GM13977 (cell line): ENCODE measurements at regions not wholly inside any gene's neighbourhood (a gene's known extent, or its start where the extent isn't known, plus 50 kb on each side); places are given as distances from the start of the nearest gene placed in this dataset.

ENCODE experiments used
- DNase-seq: peaks from one replicate; pipeline ENCODE4 v3.0.0; 2012; ENCODE audit warnings: low spot score
- in situ Hi-C: fragments of 300-500 bp; cut with MboI; formaldehyde crosslinking; loops from one replicate; pipeline ENCODE4 v1.12.0; 2022; ENCODE audit warnings: low sequenced_read_pairs, low pct_unique_long_range_greater_than_20kb, mixed read lengths, inconsistent platforms; ENCODE audit not compliant: unreplicated experiment
- TF ChIP-seq, protein P1 (sequence below): IDR thresholded peaks from 2 replicates; pipeline ENCODE4 v1.5.1; 2012; ENCODE audit warnings: mild to moderate bottlenecking, control low read depth; ENCODE audit not compliant: insufficient read depth; ENCODE audit errors: extremely low read depth, missing control alignments

GRCh38 chr20:7214081-7214740 is 446.7 kb downstream of the BMP2 start:
- in situ Hi-C loops: no loop called here
- TF ChIP-seq, protein P1, sequence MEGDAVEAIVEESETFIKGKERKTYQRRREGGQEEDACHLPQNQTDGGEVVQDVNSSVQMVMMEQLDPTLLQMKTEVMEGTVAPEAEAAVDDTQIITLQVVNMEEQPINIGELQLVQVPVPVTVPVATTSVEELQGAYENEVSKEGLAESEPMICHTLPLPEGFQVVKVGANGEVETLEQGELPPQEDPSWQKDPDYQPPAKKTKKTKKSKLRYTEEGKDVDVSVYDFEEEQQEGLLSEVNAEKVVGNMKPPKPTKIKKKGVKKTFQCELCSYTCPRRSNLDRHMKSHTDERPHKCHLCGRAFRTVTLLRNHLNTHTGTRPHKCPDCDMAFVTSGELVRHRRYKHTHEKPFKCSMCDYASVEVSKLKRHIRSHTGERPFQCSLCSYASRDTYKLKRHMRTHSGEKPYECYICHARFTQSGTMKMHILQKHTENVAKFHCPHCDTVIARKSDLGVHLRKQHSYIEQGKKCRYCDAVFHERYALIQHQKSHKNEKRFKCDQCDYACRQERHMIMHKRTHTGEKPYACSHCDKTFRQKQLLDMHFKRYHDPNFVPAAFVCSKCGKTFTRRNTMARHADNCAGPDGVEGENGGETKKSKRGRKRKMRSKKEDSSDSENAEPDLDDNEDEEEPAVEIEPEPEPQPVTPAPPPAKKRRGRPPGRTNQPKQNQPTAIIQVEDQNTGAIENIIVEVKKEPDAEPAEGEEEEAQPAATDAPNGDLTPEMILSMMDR: no peak
- no peak for DNase-seq

DNA sequence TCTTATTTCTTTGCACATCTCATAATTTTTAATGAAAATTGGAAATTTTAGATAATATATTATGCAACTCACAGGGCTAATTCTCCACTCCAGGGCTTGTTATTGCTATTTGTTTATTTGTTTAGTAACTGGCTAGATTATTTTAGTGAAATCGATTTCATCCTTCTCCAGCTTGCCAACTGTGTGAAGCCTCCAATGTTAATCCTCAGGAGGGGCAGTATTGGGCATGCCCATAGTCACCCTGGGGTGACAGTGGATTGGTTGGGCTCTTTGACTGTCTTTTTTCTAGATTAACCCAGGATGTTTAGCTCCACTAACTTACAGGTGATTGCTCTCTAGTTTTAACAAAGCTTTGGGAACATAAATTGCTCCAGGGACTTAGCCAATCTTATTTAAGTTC is 450.1 kb downstream of the BMP2 start:
- no peak for DNase-seq
- TF ChIP-seq, protein P1: no peak
- in situ Hi-C loops: no loop called here

DNA sequence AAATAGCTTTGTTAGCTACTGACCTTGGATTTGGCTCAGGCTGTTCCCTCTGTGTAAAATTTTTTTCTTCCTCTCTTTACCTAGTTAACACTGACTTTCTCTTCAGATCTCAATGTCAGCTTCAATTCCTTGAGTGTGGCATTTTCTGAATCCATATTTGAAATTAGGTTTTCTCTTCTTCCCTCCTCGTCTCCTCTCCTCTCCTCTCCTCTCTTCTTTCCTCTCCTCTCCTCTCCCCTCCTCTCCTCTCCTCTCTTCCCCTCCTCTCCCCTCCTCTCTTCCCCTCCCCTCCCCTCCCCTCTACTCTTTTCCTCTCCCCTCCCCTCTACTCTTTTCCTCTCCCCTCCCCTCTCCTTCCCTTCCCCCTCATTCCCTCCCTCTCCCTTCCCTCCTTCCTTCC is 453.3 kb downstream of the BMP2 start:
- DNase-seq: no peak
- in situ Hi-C loops: no loop called here
- TF ChIP-seq, protein P1: no peak

GRCh38 chr20:7226156-7226555 is 458.7 kb downstream of the BMP2 start:
- TF ChIP-seq, protein P1: no peak
- no peak for DNase-seq
- in situ Hi-C loops: no loop called here

GRCh38 chr20:7231303-7231702 is 463.8 kb downstream of the BMP2 start:
- no peak for DNase-seq
- TF ChIP-seq, protein P1: no peak
- in situ Hi-C loops: no loop called here

GRCh38 chr20:7232796-7233195 is 465.3 kb downstream of the BMP2 start:
- in situ Hi-C loops: no loop called here
- TF ChIP-seq, protein P1: no peak
- DNase-seq: no peak
